Cardiac septum (tissue), 1 donor: ENCODE measurements at regions not wholly inside any gene's neighbourhood (a gene's known extent, or its start where the extent isn't known, plus 50 kb on each side); places are given as distances from the start of the nearest gene placed in this dataset.
"Not testable (repeated sequence)": the region's sequence is repeated elsewhere in the genome, so short reads cannot be mapped to it uniquely, and the experiment has no call there.

ENCODE experiments used
- DNase-seq: peaks from one replicate; pipeline ENCODE4 v3.0.0-alpha.2; 2020; ENCODE audit warnings: low spot score
- intact Hi-C: fragments of 100-400 bp; cut with DNase I; formaldehyde crosslinking; loops from one replicate; pipeline ENCODE4 v1.14.0; 2022
- donor health status: DM: no; HTN: no; CAD: no.

- DNase-seq: no peak
- intact Hi-C loops: no loop called here
These were observed 153.3 kb downstream of the PTPRU start for GRCh38 chr1:29389533-29390041.

DNA sequence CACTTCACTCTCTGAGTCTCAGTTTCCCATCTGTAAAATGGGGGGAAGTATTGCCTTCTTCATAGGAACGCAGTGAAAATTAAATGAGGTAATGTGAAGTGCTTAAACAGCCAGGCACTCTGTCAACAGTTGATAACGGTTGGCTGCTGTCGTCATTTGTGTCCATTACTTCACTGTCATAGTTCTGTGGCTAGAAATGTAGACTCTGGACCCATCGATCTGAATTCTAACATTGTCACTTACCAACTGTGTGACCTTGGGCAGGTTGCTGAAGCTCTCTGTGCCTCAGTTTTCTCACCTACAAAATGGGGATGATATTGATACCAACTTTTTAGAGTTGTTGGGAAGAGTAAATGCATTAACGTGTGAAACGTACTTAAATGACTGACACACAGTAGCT is 152.6 kb downstream of the PTPRU start:
- no peak for DNase-seq
- intact Hi-C loops: no loop called here

GRCh38 chr1:29388170-29388569 is 151.8 kb downstream of the PTPRU start:
- no peak for DNase-seq
- intact Hi-C loops: no loop called here

GRCh38 chr1:29387210-29387609 is 150.9 kb downstream of the PTPRU start:
- DNase-seq: no peak
- intact Hi-C loops: no loop called here

GRCh38 chr1:29386453-29386852 is 150.1 kb downstream of the PTPRU start:
- DNase-seq, intact Hi-C loops: not testable (repeated sequence)

DNA sequence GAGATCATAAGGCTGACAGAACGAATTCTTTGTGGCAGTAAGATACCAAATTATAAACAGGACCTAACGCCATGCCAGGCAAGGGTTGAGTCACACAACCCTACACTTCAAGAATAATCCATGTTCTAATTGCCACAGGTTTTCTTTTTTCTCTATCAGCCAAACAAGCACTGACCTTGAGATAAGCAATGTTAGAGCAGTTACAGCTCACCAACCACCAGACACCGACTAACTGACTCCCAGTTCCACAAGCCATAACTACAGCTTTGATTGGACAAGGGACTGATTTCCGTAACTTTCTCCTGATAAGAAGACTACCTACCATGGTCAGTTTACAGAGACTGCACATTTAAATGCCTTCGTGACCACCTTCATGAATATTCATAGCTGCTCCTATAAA is 149.6 kb downstream of the PTPRU start:
- intact Hi-C loops: no loop called here
- DNase-seq: no peak

GRCh38 chr1:29384496-29385015 is 148.2 kb downstream of the PTPRU start:
- intact Hi-C loops: no loop called here
- DNase-seq: no peak

GRCh38 chr1:29383746-29384371 is 147.5 kb downstream of the PTPRU start:
- no peak for DNase-seq
- intact Hi-C loops: no loop called here

- DNase-seq: no peak
- intact Hi-C loops: no loop called here
These were observed 146.8 kb downstream of the PTPRU start for GRCh38 chr1:29382851-29383745.

GRCh38 chr1:29381426-29381825 is 145.1 kb downstream of the PTPRU start:
- no peak for DNase-seq
- intact Hi-C loops: no loop called here

DNA sequence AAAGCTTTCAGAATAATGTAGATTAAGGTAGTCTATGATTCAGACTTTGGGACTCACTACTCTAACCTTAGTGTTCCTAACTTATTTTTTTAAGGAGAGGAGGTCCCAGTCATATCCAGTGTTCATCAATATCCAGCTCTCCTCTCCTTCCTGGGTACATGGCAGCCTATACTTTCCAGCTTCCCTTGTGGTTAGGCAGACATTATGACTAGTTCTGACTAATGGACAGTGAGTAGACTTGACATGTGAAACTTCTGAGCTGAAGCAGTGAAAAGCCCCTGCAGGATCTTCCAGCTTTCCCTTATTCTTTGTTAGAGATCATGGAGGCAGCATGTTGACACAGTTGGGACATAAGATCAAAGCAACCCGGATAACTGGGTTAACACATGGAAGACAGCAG is 144.2 kb downstream of the PTPRU start:
- intact Hi-C loops: no loop called here
- no peak for DNase-seq

DNA sequence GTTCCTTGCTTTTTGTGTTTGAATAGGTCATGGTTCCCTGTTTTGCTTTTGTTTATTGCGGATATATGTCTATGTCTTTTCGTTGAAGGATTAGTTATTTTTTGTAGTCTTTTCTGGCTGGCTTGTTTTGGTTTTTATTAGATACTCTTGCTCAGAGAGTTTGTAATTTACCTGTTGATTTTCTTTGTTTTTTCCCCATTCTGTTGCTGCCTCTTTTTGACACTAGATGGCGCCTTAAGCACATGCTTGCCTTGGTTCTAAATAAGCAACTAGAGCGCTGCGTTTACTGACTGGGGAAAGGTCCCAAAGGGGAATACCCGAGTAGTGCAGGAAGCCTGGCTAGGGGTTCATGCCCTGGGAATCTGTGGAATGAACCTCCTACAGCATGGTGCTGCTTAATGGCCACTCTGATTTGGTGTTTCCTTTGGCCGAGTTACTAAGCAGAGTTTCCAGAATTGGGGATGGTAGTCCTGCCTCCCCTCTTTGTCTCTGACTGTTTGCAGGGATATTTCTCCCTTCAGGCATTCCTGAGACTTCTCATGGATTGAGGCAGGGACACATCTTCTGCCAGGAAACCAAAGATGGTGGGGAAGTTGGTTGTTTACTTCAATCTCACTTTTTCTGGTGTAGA is 143.2 kb downstream of the PTPRU start:
- no peak for DNase-seq

More for the DNA sequence above, 143.2 kb downstream of the PTPRU start:
- intact Hi-C loops: no loop called here
